Body of pancreas (tissue), 4 donors: ENCODE measurements at regions not wholly inside any gene's neighbourhood (a gene's known extent, or its start where the extent isn't known, plus 50 kb on each side); places are given as distances from the start of the nearest gene placed in this dataset.

ENCODE experiments used
- ATAC-seq: fragments of 150-250 bp; one replicate; pipeline ENCODE4 v1.9.1; 2016
- DNase-seq, 4 donors: peaks; one replicate each; pipeline ENCODE4 v3.0.0-alpha.2; 2019
- H3K27ac ChIP-seq, 4 donors: fragments of 200-600 bp; sonication (generic); 1 replicate in 3 of 4; 2 replicates in 1 of 4; pipeline versions ENCODE4 v1.5.1 to v1.6.1; 2016 to 2019; ENCODE audit warnings: mild to moderate bottlenecking in 1 of 4, mixed read lengths in 1 of 4, moderate library complexity in 1 of 4
- H3K27me3 ChIP-seq, 2 donors: fragments of 200-600 bp; sonication (generic); one replicate each; pipeline ENCODE4 v1.6.0; 2016; ENCODE audit warnings: mild to moderate bottlenecking in 1 of 2
- H3K36me3 ChIP-seq, 2 donors: fragments of 200-600 bp; sonication (generic); replicated peaks in 1 of 2; 2 replicates each; pipeline ENCODE4 v1.5.1; 2016; ENCODE audit warnings: low read depth in 2 of 2; ENCODE audit not compliant: insufficient read depth in 1 of 2
- H3K4me1 ChIP-seq: fragments of 200-600 bp; sonication (generic); one replicate; pipeline ENCODE4 v1.6.0; 2016
- H3K4me3 ChIP-seq, 2 donors: fragments of 200-600 bp; sonication (generic); 1 replicate in 1 of 2; 2 replicates in 1 of 2; pipeline ENCODE4 v1.5.1; 2016 to 2019
- H3K9me3 ChIP-seq, 3 donors: fragments of 200-600 bp; sonication (generic); 1 replicate in 2 of 3; 2 replicates in 1 of 3; pipeline ENCODE4 v1.5.1; 2016
- CTCF ChIP-seq, 7 experiments: fragments of 450-650 bp in 4 of 7; fragments of 200-600 bp in 3 of 7; sonication (generic) in 3 of 7; IDR thresholded peaks; one replicate each; pipeline ENCODE4 v1.5.1; 2016 to 2019; ENCODE audit warnings: antibody characterized with exemption in 7 of 7
- POLR2A ChIP-seq, 3 donors: fragments of 450-650 bp; IDR thresholded peaks; one replicate each; pipeline ENCODE4 v1.6.1; 2016; ENCODE audit warnings: antibody characterized with exemption in 3 of 3, mild to moderate bottlenecking in 2 of 3
- WGBS, 2 donors: methylation state at CpG; one replicate each; pipeline ENCODE4 v1.1.5; 2017; 5-methylcytosine and 5-hydroxymethylcytosine counted together
- intact Hi-C: fragments of 100-400 bp; cut with DNase I; formaldehyde crosslinking; loops from one replicate; pipeline ENCODE4 v1.15.1; 2023

DNA sequence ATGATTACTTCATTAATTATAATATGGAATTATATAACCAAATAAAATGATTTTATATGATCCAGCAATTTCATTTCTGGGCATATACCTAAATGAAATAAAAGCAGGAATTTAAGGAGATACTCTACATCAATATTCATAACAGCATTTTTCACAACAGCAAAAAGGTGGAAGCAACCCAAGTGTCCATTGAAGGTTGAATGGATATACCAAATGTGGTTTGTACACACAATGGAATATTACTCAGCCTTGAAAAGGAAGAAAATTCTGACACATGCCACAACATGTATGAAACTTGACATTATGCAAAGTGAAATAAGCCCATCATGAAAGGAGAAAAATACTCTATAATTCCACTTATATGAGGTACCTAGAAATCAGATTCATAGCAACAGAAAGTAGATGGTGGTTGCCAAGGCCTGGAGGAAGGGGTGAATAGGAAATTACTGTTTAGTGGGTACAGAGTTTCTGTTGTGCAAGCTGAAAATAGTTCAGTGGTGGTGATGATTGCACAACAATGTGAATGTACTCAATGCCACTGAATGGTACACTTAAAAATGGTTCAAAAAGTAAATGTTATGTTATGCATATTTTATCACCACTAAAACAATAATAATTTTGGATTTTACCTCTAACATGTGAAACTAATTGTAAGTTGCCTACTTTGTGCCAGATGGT lies 471.5 kb downstream of the SPRY1 start:
- intact Hi-C loops, result no loop called here
- Histone ChIP-seq H3K4me1 (no peaks in the 10 kb centered on the region), H3K36me3 (no peaks in the 10 kb centered on the region), H3K9me3 (no peaks in the 10 kb centered on the region), H3K27ac (no peak overlapping the region), H3K4me3 (no peak overlapping the region), H3K27me3 (no peaks in the 10 kb centered on the region)
- DNase-seq (no peak), ATAC-seq (no peak)
- TF ChIP-seq POLR2A (IDR thresholded peaks at IDR 0.05), result no peak
- TF ChIP-seq CTCF (IDR thresholded peaks at IDR 0.05), result no peak

GRCh38 chr4:123869286-123870215 lies 473.0 kb downstream of the SPRY1 start:
- H3K27me3 ChIP-seq, result no peaks in the 10 kb centered on the region
- WGBS, 2 donors, result 87 to 91% methylated on average over 3 of the region's 3 CpGs
- no peaks in the 10 kb centered on the region for H3K9me3 ChIP-seq
- ATAC-seq (no peak), DNase-seq (no peak)
- H3K36me3 ChIP-seq, result no peaks in the 10 kb centered on the region
- no peak overlapping the region for H3K4me3 ChIP-seq
- H3K4me1 ChIP-seq, result no peaks in the 10 kb centered on the region
- intact Hi-C loops, result no loop called here
- H3K27ac ChIP-seq, result no peak overlapping the region
- TF ChIP-seq CTCF (IDR thresholded peaks at IDR 0.05), result no peak
- no peak for TF ChIP-seq POLR2A (IDR thresholded peaks at IDR 0.05)

- WGBS, 2 donors, result 38 to 47% methylated on average over 4 of the region's 4 CpGs
- TF ChIP-seq CTCF (IDR thresholded peaks at IDR 0.05) (no peak), POLR2A (IDR thresholded peaks at IDR 0.05) (no peak)
- Histone ChIP-seq H3K27me3 (no peaks in the 10 kb centered on the region), H3K4me1 (no peaks in the 10 kb centered on the region), H3K36me3 (no peaks in the 10 kb centered on the region), H3K9me3 (no peaks in the 10 kb centered on the region), H3K27ac (no peak overlapping the region), H3K4me3 (no peak overlapping the region)
- intact Hi-C loops, result no loop called here
- no peak for ATAC-seq
- DNase-seq, result no peak
These were observed 473.8 kb downstream of the SPRY1 start for GRCh38 chr4:123870216-123870876.

GRCh38 chr4:123871341-123871740 lies 474.7 kb downstream of the SPRY1 start:
- H3K4me3 ChIP-seq, result no peak overlapping the region
- no peaks in the 10 kb centered on the region for H3K9me3 ChIP-seq
- no peak overlapping the region for H3K27ac ChIP-seq
- no peak for ATAC-seq
- WGBS, 2 donors, result 79 to 84% methylated on average over 6 of the region's 6 CpGs
- no peaks in the 10 kb centered on the region for H3K27me3 ChIP-seq
- intact Hi-C loops, result no loop called here
- H3K4me1 ChIP-seq, result no peaks in the 10 kb centered on the region
- DNase-seq, result no peak
- TF ChIP-seq POLR2A (IDR thresholded peaks at IDR 0.05), result no peak
- no peak for TF ChIP-seq CTCF (IDR thresholded peaks at IDR 0.05)
- no peaks in the 10 kb centered on the region for H3K36me3 ChIP-seq
